ENCODE measurements at regions not wholly inside any gene's neighbourhood (a gene's known extent, or its start where the extent isn't known, plus 50 kb on each side); places are given as distances from the start of the nearest gene placed in this dataset.
"Not testable (repeated sequence)": the region's sequence is repeated elsewhere in the genome, so short reads cannot be mapped to it uniquely, and the experiment has no call there.

GRCh38 chr10:124196659-124197058 lies 103.3 kb upstream of the CHST15 start:
- peaks cover 0 to 3% (median 0%) of the 10 kb centered on the region in 4 donors for H3K4me1 ChIP-seq
- DNase-seq (ENCODE audit: extremely low spot score): no peak
- intact Hi-C loops (cut with DNase I): no loop called here
- no peaks in the 10 kb centered on the region for H3K36me3 ChIP-seq
- TF ChIP-seq POLR2AphosphoS5 (IDR thresholded peaks at IDR 0.05) (no peak), EP300 (IDR thresholded peaks at IDR 0.05) (no peak), POLR2A (IDR thresholded peaks at IDR 0.05; ENCODE audit: low read depth) (no peak), CTCF (IDR thresholded peaks at IDR 0.05) (no peak)
- peak overlapping the region in 2 of 4 donors; percentile 15 to 47 for H3K27ac ChIP-seq (replicated peaks in 1 of 4)
- WGBS: 78% methylated on average over 5 of the region's 5 CpGs
- H3K27me3 ChIP-seq: no peaks in the 10 kb centered on the region
- no peak overlapping the region for H3K4me3 ChIP-seq
- no peaks in the 10 kb centered on the region for H3K9me3 ChIP-seq

GRCh38 chr10:124194199-124194824 lies 100.9 kb upstream of the CHST15 start:
- no peaks in the 10 kb centered on the region for H3K36me3 ChIP-seq
- no peaks in the 10 kb centered on the region for H3K9me3 ChIP-seq
- H3K27ac ChIP-seq (replicated peaks in 1 of 4): no peak overlapping the region
- TF ChIP-seq POLR2AphosphoS5 (IDR thresholded peaks at IDR 0.05) (no peak), EP300 (IDR thresholded peaks at IDR 0.05) (no peak), POLR2A (IDR thresholded peaks at IDR 0.05; ENCODE audit: low read depth) (no peak), CTCF (IDR thresholded peaks at IDR 0.05) (no peak)
- H3K27me3 ChIP-seq: no peaks in the 10 kb centered on the region
- no peak for DNase-seq (ENCODE audit: extremely low spot score)
- no peak overlapping the region for H3K4me3 ChIP-seq
- WGBS: 59% methylated on average over 2 of the region's 2 CpGs
- H3K4me1 ChIP-seq: peaks cover 0 to 3% (median 0%) of the 10 kb centered on the region in 4 donors
- intact Hi-C loops (cut with DNase I): no loop called here

GRCh38 chr10:124193309-124193696 lies 99.9 kb upstream of the CHST15 start:
- TF ChIP-seq EP300 (IDR thresholded peaks at IDR 0.05) (no peak), POLR2AphosphoS5 (IDR thresholded peaks at IDR 0.05) (no peak), CTCF (IDR thresholded peaks at IDR 0.05) (no peak), POLR2A (IDR thresholded peaks at IDR 0.05; ENCODE audit: low read depth) (no peak)

GRCh38 chr10:124192664-124193308 lies 99.4 kb upstream of the CHST15 start:
- H3K4me1 ChIP-seq; H3K9me3 ChIP-seq; H3K4me3 ChIP-seq; H3K27ac ChIP-seq (replicated peaks in 1 of 4); intact Hi-C loops (cut with DNase I); H3K36me3 ChIP-seq; H3K27me3 ChIP-seq; DNase-seq (ENCODE audit: extremely low spot score): not testable (repeated sequence)
- WGBS: 77% methylated on average over 2 of the region's 5 CpGs

More at GRCh38 chr10:124193309-124193696, 99.9 kb upstream of the CHST15 start:
- Histone ChIP-seq H3K9me3 (no peaks in the 10 kb centered on the region), H3K4me3 (no peak overlapping the region), H3K4me1 (peaks cover 0 to 3% (median 0%) of the 10 kb centered on the region in 4 donors), H3K27ac (replicated peaks in 1 of 4) (no peak overlapping the region), H3K36me3 (no peaks in the 10 kb centered on the region), H3K27me3 (no peaks in the 10 kb centered on the region)
- DNase-seq (ENCODE audit: extremely low spot score): no peak
- 100% methylated on average over 4 of the region's 8 CpGs for WGBS
- intact Hi-C loops (cut with DNase I): no loop called here

- intact Hi-C loops (cut with DNase I): not testable (repeated sequence)
Measured at GRCh38 chr10:124190476-124190875, 97.1 kb upstream of the CHST15 start.

GRCh38 chr10:124186956-124187355 lies 93.6 kb upstream of the CHST15 start:
- H3K4me1 ChIP-seq: no peaks in the 10 kb centered on the region
- intact Hi-C loops (cut with DNase I): no loop called here
- no peaks in the 10 kb centered on the region for H3K27me3 ChIP-seq
- DNase-seq (ENCODE audit: extremely low spot score): no peak
- no peak overlapping the region for H3K27ac ChIP-seq (replicated peaks in 1 of 4)
- WGBS: 95% methylated on average over 7 of the region's 7 CpGs
- H3K9me3 ChIP-seq: no peaks in the 10 kb centered on the region
- no peak overlapping the region for H3K4me3 ChIP-seq
- TF ChIP-seq POLR2A (IDR thresholded peaks at IDR 0.05; ENCODE audit: low read depth) (no peak), CTCF (IDR thresholded peaks at IDR 0.05) (no peak), EP300 (IDR thresholded peaks at IDR 0.05) (no peak), POLR2AphosphoS5 (IDR thresholded peaks at IDR 0.05) (no peak)
- no peaks in the 10 kb centered on the region for H3K36me3 ChIP-seq

More at GRCh38 chr10:124190476-124190875, 97.1 kb upstream of the CHST15 start:
- 72% methylated on average over 2 of the region's 2 CpGs for WGBS
- H3K4me1 ChIP-seq; DNase-seq (ENCODE audit: extremely low spot score); H3K27me3 ChIP-seq; H3K27ac ChIP-seq (replicated peaks in 1 of 4); H3K36me3 ChIP-seq; H3K9me3 ChIP-seq; H3K4me3 ChIP-seq: not testable (repeated sequence)

All from esophagus muscularis mucosa (tissue), 4 donors.